DND-41 (cell line): ENCODE measurements at regions not wholly inside any gene's neighbourhood (a gene's known extent, or its start where the extent isn't known, plus 50 kb on each side); places are given as distances from the start of the nearest gene placed in this dataset.

Experiments used
- ATAC-seq: fragments of 200-7000 bp; cut with Tn5 transposase; 3 replicates; pipeline ENCODE4 v1.9.1; 2021; ENCODE audit warnings: low read depth; ENCODE audit not compliant: insufficient read depth
- DNase-seq: peaks from one replicate; pipeline ENCODE4 v3.0.0-alpha.2; 2020
- H2AFZ ChIP-seq: 2 replicates; pipeline ENCODE4 v1.6.0; 2012; ENCODE audit warnings: low read depth, low read length
- H3K27ac ChIP-seq: 2 replicates; pipeline ENCODE4 v1.5.1; 2012; ENCODE audit warnings: low read length, inconsistent platforms
- H3K27me3 ChIP-seq: fragments of 200-600 bp; sonication (generic); 2 replicates; pipeline ENCODE4 v1.6.0; 2012; ENCODE audit warnings: low read length, mild to moderate bottlenecking, inconsistent platforms; ENCODE audit not compliant: insufficient read depth, poor library complexity
- H3K36me3 ChIP-seq: 2 replicates; pipeline ENCODE4 v1.5.1; 2012; ENCODE audit warnings: low read length, inconsistent platforms; ENCODE audit not compliant: insufficient read depth
- H3K4me1 ChIP-seq: 2 replicates; pipeline ENCODE4 v1.5.1; 2012; ENCODE audit warnings: mild to moderate bottlenecking, low read length; ENCODE audit not compliant: insufficient read depth
- H3K4me2 ChIP-seq: 2 replicates; pipeline ENCODE4 v1.6.0; 2012; ENCODE audit warnings: mild to moderate bottlenecking, moderate library complexity, low read length, inconsistent platforms; ENCODE audit not compliant: insufficient read depth
- H3K4me3 ChIP-seq, 2 experiments: fragments of 200-600 bp in 1 of 2; shearing (Covaris generic) in 1 of 2; 2 replicates each; pipeline ENCODE4 v1.5.1; 2012 to 2016; ENCODE audit warnings: inconsistent platforms in 2 of 2, low read length in 2 of 2, mild to moderate bottlenecking in 2 of 2, low read depth in 1 of 2, moderate library complexity in 1 of 2
- H3K79me2 ChIP-seq: 2 replicates; pipeline ENCODE4 v1.6.0; 2012; ENCODE audit warnings: low read length, inconsistent platforms; ENCODE audit not compliant: insufficient read depth
- H3K9ac ChIP-seq: 2 replicates; pipeline ENCODE4 v1.6.0; 2012; ENCODE audit warnings: low read depth, mild to moderate bottlenecking, inconsistent platforms, low read length, moderate library complexity
- H3K9me3 ChIP-seq: 2 replicates; pipeline ENCODE4 v1.5.1; 2012; ENCODE audit warnings: low read length, moderate library complexity, mild to moderate bottlenecking, inconsistent platforms; ENCODE audit not compliant: insufficient read depth, severe bottlenecking
- H4K20me1 ChIP-seq: 2 replicates; pipeline ENCODE4 v1.6.0; 2012; ENCODE audit warnings: low read length; ENCODE audit not compliant: insufficient read depth
- CTCF ChIP-seq: IDR thresholded peaks from 2 replicates; pipeline ENCODE4 v1.5.1; 2012; ENCODE audit warnings: borderline replicate concordance, low read length, moderate library complexity, mild to moderate bottlenecking; ENCODE audit not compliant: poor library complexity, severe bottlenecking; ENCODE audit errors: extremely low read depth
- EZH2 ChIP-seq: IDR thresholded peaks from 3 replicates; pipeline ENCODE4 v1.6.1; 2012; ENCODE audit warnings: borderline replicate concordance, low read depth, mild to moderate bottlenecking, moderate library complexity, low read length, inconsistent platforms; ENCODE audit not compliant: severe bottlenecking

GRCh38 chr19:5287066-5287465, 53.5 kb downstream of the PTPRS start:
- Histone ChIP-seq H3K4me3 (no peak overlapping the region), H3K4me2 (no peak overlapping the region), H3K79me2 (no peaks in the 10 kb centered on the region), H3K9ac (no peak overlapping the region), H3K36me3 (no peaks in the 10 kb centered on the region), H4K20me1 (peaks cover 7% of the 10 kb centered on the region), H3K27ac (no peak overlapping the region), H3K9me3 (no peaks in the 10 kb centered on the region), H3K4me1 (no peaks in the 10 kb centered on the region), H3K27me3 (no peaks in the 10 kb centered on the region), H2AFZ (no peak overlapping the region)
- TF ChIP-seq CTCF (no peak), EZH2 (no peak)
- no peak for DNase-seq
- no peak for ATAC-seq

GRCh38 chr19:5286465-5287029, 54.1 kb downstream of the PTPRS start:
- no peaks in the 10 kb centered on the region for H3K4me1 ChIP-seq
- ATAC-seq (no peak), DNase-seq (no peak)
- H3K4me2 ChIP-seq: no peak overlapping the region
- peaks cover 5% of the 10 kb centered on the region for H3K27me3 ChIP-seq
- H3K27ac ChIP-seq: no peak overlapping the region
- peaks cover 7% of the 10 kb centered on the region for H4K20me1 ChIP-seq
- no peaks in the 10 kb centered on the region for H3K79me2 ChIP-seq
- TF ChIP-seq EZH2: no peak
- no peak overlapping the region for H3K4me3 ChIP-seq
- H3K9ac ChIP-seq: no peak overlapping the region
- H3K9me3 ChIP-seq: no peaks in the 10 kb centered on the region
- no peaks in the 10 kb centered on the region for H3K36me3 ChIP-seq
- H2AFZ ChIP-seq: no peak overlapping the region

- Histone ChIP-seq H3K27ac (no peak overlapping the region), H3K27me3 (peaks cover 7% of the 10 kb centered on the region), H3K9me3 (no peaks in the 10 kb centered on the region), H3K9ac (no peak overlapping the region), H3K4me3 (no peak overlapping the region), H3K79me2 (no peaks in the 10 kb centered on the region), H2AFZ (no peak overlapping the region), H3K36me3 (no peaks in the 10 kb centered on the region), H3K4me1 (no peaks in the 10 kb centered on the region), H3K4me2 (no peak overlapping the region), H4K20me1 (peaks cover 7% of the 10 kb centered on the region)
- no peak for ATAC-seq
- no peak for DNase-seq
- TF ChIP-seq CTCF (no peak), EZH2 (no peak)
Observed at GRCh38 chr19:5285955-5286354, 54.7 kb downstream of the PTPRS start.

GRCh38 chr19:5285311-5285710, 55.3 kb downstream of the PTPRS start:
- peaks cover 7% of the 10 kb centered on the region for H4K20me1 ChIP-seq
- ATAC-seq (no peak), DNase-seq (no peak)
- no peaks in the 10 kb centered on the region for H3K4me1 ChIP-seq
- TF ChIP-seq CTCF (no peak), EZH2 (no peak)
- H3K27me3 ChIP-seq: peaks cover 7% of the 10 kb centered on the region
- no peaks in the 10 kb centered on the region for H3K79me2 ChIP-seq
- H3K9me3 ChIP-seq: no peaks in the 10 kb centered on the region
- H2AFZ ChIP-seq: no peak overlapping the region
- H3K36me3 ChIP-seq: no peaks in the 10 kb centered on the region
- H3K9ac ChIP-seq: no peak overlapping the region
- H3K4me2 ChIP-seq: no peak overlapping the region
- no peak overlapping the region for H3K27ac ChIP-seq
- H3K4me3 ChIP-seq: no peak overlapping the region
